ENCODE measurements at regions not wholly inside any gene's neighbourhood (a gene's known extent, or its start where the extent isn't known, plus 50 kb on each side); places are given as distances from the start of the nearest gene placed in this dataset.

DNA sequence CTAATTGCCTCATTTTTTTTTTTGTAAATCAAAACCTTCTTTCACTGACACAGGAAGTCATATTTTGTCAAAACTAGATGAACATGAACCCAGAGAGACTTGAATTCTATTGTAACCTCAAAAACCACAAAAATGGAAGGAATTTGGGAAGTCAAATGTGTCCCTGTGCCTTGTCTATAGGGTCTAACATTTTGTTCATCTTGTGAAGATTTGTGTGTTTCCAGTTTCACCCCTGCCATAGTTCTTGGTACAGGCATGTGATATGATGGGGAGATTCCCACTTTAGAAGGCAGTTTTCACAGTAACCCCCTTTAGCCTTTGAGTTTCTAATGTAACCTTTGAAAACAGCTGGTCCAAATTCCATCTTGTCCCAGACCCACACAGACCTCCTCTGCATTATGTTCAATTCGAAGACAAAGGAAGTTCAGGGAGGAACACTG, 318.5 kb upstream of the ADAMTS9 start:
- TF ChIP-seq, protein P1, sequence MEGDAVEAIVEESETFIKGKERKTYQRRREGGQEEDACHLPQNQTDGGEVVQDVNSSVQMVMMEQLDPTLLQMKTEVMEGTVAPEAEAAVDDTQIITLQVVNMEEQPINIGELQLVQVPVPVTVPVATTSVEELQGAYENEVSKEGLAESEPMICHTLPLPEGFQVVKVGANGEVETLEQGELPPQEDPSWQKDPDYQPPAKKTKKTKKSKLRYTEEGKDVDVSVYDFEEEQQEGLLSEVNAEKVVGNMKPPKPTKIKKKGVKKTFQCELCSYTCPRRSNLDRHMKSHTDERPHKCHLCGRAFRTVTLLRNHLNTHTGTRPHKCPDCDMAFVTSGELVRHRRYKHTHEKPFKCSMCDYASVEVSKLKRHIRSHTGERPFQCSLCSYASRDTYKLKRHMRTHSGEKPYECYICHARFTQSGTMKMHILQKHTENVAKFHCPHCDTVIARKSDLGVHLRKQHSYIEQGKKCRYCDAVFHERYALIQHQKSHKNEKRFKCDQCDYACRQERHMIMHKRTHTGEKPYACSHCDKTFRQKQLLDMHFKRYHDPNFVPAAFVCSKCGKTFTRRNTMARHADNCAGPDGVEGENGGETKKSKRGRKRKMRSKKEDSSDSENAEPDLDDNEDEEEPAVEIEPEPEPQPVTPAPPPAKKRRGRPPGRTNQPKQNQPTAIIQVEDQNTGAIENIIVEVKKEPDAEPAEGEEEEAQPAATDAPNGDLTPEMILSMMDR (conservative IDR thresholded peaks at IDR 0.05 in 1 of 2, IDR thresholded peaks at IDR 0.05 in 1 of 2; ENCODE audit: extremely low read depth in 1 of 2, insufficient read depth in 1 of 2, low read depth in 1 of 2, low read length in 2 of 2): no peak
- no peak for TF ChIP-seq EZH2 (IDR thresholded peaks at IDR 0.05; ENCODE audit: borderline replicate concordance, low read length)
